ENCODE measurements at regions not wholly inside any gene's neighbourhood (a gene's known extent, or its start where the extent isn't known, plus 50 kb on each side); places are given as distances from the start of the nearest gene placed in this dataset.

DNA sequence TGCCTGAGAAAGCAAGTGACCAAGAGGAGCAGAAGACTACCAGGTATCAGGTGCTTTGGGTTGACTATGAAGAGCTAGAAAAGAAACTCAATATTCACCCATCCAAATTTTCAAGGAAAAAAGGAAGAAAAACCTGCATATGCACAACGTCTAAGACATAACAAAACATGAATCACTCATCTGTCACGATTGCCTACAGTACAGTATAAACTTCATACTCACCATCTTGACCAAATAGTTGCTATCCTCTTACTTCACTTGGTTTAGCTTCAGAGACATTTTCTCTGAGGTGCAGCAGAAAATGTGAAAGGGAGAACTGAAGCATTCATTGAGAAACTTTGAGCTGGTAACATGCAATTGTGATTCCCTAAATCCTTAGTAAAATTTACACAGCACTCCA is 228.6 kb upstream of the MPDZ start:
- peaks cover 4 to 20% of the 10 kb centered on the region in 2 experiments for H3K4me1 Mint-ChIP-seq
- H3T11ph ChIP-seq (ENCODE audit: low read length), result no peak overlapping the region
- no peak overlapping the region for H3K18ac ChIP-seq (ENCODE audit: insufficient read length, low read depth, low read length)
- no peak overlapping the region for H2BK15ac ChIP-seq (ENCODE audit: low read depth, low read length)
- no peaks in the 10 kb centered on the region for H3K4me1 ChIP-seq (ENCODE audit: insufficient read depth, low read length)
- no peak overlapping the region for H4K91ac ChIP-seq (ENCODE audit: insufficient read length, low read depth, low read length)
- no peak overlapping the region for H3K9ac ChIP-seq (ENCODE audit: extremely low read depth, insufficient read length, low read length)
- H3K9me3 ChIP-seq (ENCODE audit: control insufficient read depth, low read depth, low read length), result no peaks in the 10 kb centered on the region
- H3K36me3 Mint-ChIP-seq (ENCODE audit: insufficient read depth in 1 of 3, low read depth in 3 of 3), result peaks cover 0 to 6% (median 2%) of the 10 kb centered on the region in 3 experiments; a peak in 2 of 7 replicates
- TF ChIP-seq, protein P1, sequence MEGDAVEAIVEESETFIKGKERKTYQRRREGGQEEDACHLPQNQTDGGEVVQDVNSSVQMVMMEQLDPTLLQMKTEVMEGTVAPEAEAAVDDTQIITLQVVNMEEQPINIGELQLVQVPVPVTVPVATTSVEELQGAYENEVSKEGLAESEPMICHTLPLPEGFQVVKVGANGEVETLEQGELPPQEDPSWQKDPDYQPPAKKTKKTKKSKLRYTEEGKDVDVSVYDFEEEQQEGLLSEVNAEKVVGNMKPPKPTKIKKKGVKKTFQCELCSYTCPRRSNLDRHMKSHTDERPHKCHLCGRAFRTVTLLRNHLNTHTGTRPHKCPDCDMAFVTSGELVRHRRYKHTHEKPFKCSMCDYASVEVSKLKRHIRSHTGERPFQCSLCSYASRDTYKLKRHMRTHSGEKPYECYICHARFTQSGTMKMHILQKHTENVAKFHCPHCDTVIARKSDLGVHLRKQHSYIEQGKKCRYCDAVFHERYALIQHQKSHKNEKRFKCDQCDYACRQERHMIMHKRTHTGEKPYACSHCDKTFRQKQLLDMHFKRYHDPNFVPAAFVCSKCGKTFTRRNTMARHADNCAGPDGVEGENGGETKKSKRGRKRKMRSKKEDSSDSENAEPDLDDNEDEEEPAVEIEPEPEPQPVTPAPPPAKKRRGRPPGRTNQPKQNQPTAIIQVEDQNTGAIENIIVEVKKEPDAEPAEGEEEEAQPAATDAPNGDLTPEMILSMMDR (conservative IDR thresholded peaks at IDR 0.05), result no peak
- no peaks in the 10 kb centered on the region for H3K23me2 ChIP-seq (ENCODE audit: insufficient read length, low read depth, low read length, poor library complexity, severe bottlenecking)
- no peak overlapping the region for H3K27ac ChIP-seq (ENCODE audit: insufficient read length, low read depth, low read length)
- no peaks in the 10 kb centered on the region for H3K79me2 ChIP-seq (ENCODE audit: insufficient read depth, low read length)
- H3K27ac Mint-ChIP-seq, result 0 out of 7 replicates have a peak overlapping the region, but pooled peaks of 1 of the 3 experiments have one; percentile 1
- no peak overlapping the region for H2BK120ac ChIP-seq (ENCODE audit: low read depth, low read length, poor library complexity, severe bottlenecking)
- H3K27me3 ChIP-seq (ENCODE audit: insufficient read depth, low read length), result no peaks in the 10 kb centered on the region
- DNase-seq, result no peak
- no peak overlapping the region for H2BK12ac ChIP-seq (ENCODE audit: insufficient read length, low read depth, low read length)
- WGBS (ENCODE audit: extremely low coverage, insufficient read length, low lambda C conversion rate), result no CpG with 5 or more reads among the region's 2 CpGs
- H3K9me3 Mint-ChIP-seq, result peaks cover 0 to 5% of the 10 kb centered on the region in 2 experiments; a peak in 1 of 5 replicates
- no peak overlapping the region for H3K4me2 ChIP-seq (ENCODE audit: insufficient read depth, insufficient read length, low read length)
- H2AFZ ChIP-seq (ENCODE audit: low read length), result no peak overlapping the region
- H4K20me1 ChIP-seq (ENCODE audit: control insufficient read depth, insufficient read depth, insufficient read length), result no peaks in the 10 kb centered on the region
- H3K23ac ChIP-seq (ENCODE audit: insufficient read length, low read depth, low read length), result no peak overlapping the region
- no peak overlapping the region for H2AK5ac ChIP-seq (ENCODE audit: insufficient read length, low read length)
- H2BK5ac ChIP-seq (ENCODE audit: insufficient read length, low read length), result no peak overlapping the region
- H3K27me3 Mint-ChIP-seq (ENCODE audit: low read depth), result no peaks in the 10 kb centered on the region
- no peaks in the 10 kb centered on the region for H3K79me1 ChIP-seq (ENCODE audit: insufficient read depth, low read depth, low read length, poor library complexity, severe bottlenecking)
- H3K56ac ChIP-seq (ENCODE audit: insufficient read length, low read depth, low read length), result no peak overlapping the region
- no peak overlapping the region for H4K8ac ChIP-seq (replicated peaks; ENCODE audit: insufficient read length, low read depth, low read length)
- no peak overlapping the region for H3K4me3 Mint-ChIP-seq
- H3K4ac ChIP-seq (ENCODE audit: low read depth, low read length), result no peak overlapping the region
- no peak overlapping the region for H4K5ac ChIP-seq (ENCODE audit: insufficient read length, low read depth, low read length)
- H3K14ac ChIP-seq (ENCODE audit: insufficient read depth, low read length), result no peak overlapping the region
- no peak overlapping the region for H2BK20ac ChIP-seq (ENCODE audit: low read depth, low read length, poor library complexity, severe bottlenecking)
